PC-9 (cell line): ENCODE measurements at regions not wholly inside any gene's neighbourhood (a gene's known extent, or its start where the extent isn't known, plus 50 kb on each side); places are given as distances from the start of the nearest gene placed in this dataset.

Experiments
- BruUV-seq: library from RNA; stranded (reverse); fragments of 400-500 nt; replicated peaks from 2 replicates; lab custom pipeline; 2021; lab: Mats Ljungman, UMichigan
- CTCF ChIA-PET: fragments of 300-600 bp; sonication (Branson Sonifier 250); formaldehyde crosslinking; loops from one replicate; lab custom pipeline; 2022; ENCODE audit warnings: antibody characterized with exemption; lab: Charles Lee
- POLR2A ChIA-PET: fragments of 300-600 bp; sonication (Branson Sonifier 250); formaldehyde crosslinking; loops from one replicate; lab custom pipeline; 2022; ENCODE audit warnings: antibody characterized with exemption; ENCODE audit not compliant: unreplicated experiment; lab: Charles Lee
- DNase-seq, 2 experiments: peaks; one replicate each; pipeline versions ENCODE4 v3.0.0 to v3.0.0-alpha.2; 2015 to 2022; ENCODE audit warnings: mixed read lengths in 1 of 2
- H2AFZ ChIP-seq: fragments of 200-600 bp; sonication (generic); 2 replicates; pipeline ENCODE4 v1.8.1; 2017; ENCODE audit warnings: antibody characterized with exemption
- H3F3A ChIP-seq: fragments of 200-600 bp; sonication (generic); 2 replicates; pipeline ENCODE4 v1.8.1; 2017; ENCODE audit warnings: antibody characterized with exemption, mild to moderate bottlenecking, low read depth; ENCODE audit not compliant: insufficient read depth
- H3K27ac ChIP-seq: fragments of 200-600 bp; sonication (generic); 2 replicates; pipeline ENCODE4 v1.6.1; 2016; ENCODE audit warnings: mixed run types
- H3K27me3 ChIP-seq: fragments of 200-600 bp; sonication (generic); 2 replicates; pipeline ENCODE4 v1.6.1; 2016; ENCODE audit warnings: low read depth, mixed run types; ENCODE audit not compliant: insufficient read depth
- H3K36me3 ChIP-seq: fragments of 200-600 bp; sonication (generic); 2 replicates; pipeline ENCODE4 v1.6.1; 2016; ENCODE audit warnings: low read depth, mixed run types
- H3K4me1 ChIP-seq: fragments of 200-600 bp; sonication (generic); replicated peaks from 2 replicates; pipeline ENCODE4 v1.6.1; 2016; ENCODE audit warnings: mixed run types; ENCODE audit not compliant: insufficient read depth
- H3K4me2 ChIP-seq: fragments of 200-600 bp; sonication (generic); 2 replicates; pipeline ENCODE4 v1.6.1; 2017; ENCODE audit warnings: mixed run types
- H3K4me3 ChIP-seq: fragments of 200-600 bp; sonication (generic); 2 replicates; pipeline ENCODE4 v1.6.1; 2016; ENCODE audit warnings: mixed run types
- H3K79me2 ChIP-seq: fragments of 200-600 bp; sonication (generic); 2 replicates; pipeline ENCODE4 v1.6.1; 2017; ENCODE audit warnings: low read depth, mixed run types
- H3K9me2 ChIP-seq: fragments of 200-600 bp; sonication (generic); 2 replicates; pipeline ENCODE4 v1.8.1; 2017; ENCODE audit warnings: mild to moderate bottlenecking; ENCODE audit not compliant: insufficient read depth
- H3K9me3 ChIP-seq: fragments of 200-600 bp; sonication (generic); 2 replicates; pipeline ENCODE4 v1.8.1; 2016; ENCODE audit warnings: low read depth; ENCODE audit not compliant: insufficient read depth
- H4K20me1 ChIP-seq: fragments of 200-600 bp; sonication (generic); 2 replicates; pipeline ENCODE4 v1.8.1; 2017; ENCODE audit not compliant: insufficient read depth
- EZH2 ChIP-seq: fragments of 200-600 bp; sonication (generic); IDR thresholded peaks from 2 replicates; pipeline ENCODE4 v1.8.0; 2017; ENCODE audit warnings: antibody characterized with exemption, low read depth
- intact Hi-C: fragments of 100-400 bp; cut with micrococcal nuclease; formaldehyde crosslinking; loops from one replicate; pipeline ENCODE4 v1.10.0; 2022; ENCODE audit not compliant: unreplicated experiment
- TF ChIP-seq, protein P1 (sequence below): fragments of 200-600 bp; sonication (generic); conservative IDR thresholded peaks from 2 replicates; pipeline ENCODE4 v1.6.1; 2017; ENCODE audit warnings: mixed run types, antibody characterized with exemption, mild to moderate bottlenecking, moderate library complexity

DNA sequence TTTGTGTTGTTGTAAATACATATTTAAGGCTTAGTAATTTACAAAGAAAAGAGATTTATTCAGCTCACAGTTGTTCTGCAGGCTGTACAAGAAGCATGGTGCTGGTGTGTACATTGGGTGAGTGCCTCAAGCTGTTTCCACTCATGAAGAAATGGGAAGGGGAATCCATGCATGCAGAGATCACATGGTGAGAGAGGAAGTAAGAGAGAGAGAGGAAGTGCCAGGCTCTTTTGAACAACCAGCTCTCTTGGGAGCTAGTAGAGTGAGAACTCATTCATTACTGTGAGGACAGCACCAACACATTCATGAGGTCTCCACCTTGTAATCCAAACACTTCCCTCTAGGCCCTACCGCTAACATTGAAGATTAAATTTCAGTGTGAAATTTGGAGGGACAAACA, 909.2 kb downstream of the NSUN3 start:
- POLR2A ChIA-PET = no interaction called here
- no peaks in the 10 kb centered on the region; the same call in none of the 2 replicates for H3K9me2 ChIP-seq
- no peaks in the 10 kb centered on the region for H3K9me3 ChIP-seq
- no TSS peak for BruUV-seq
- no peak overlapping the region for H2AFZ ChIP-seq
- H3K36me3 ChIP-seq = no peaks in the 10 kb centered on the region
- CTCF ChIA-PET = no interaction called here
- TF ChIP-seq EZH2 = no peak
- TF ChIP-seq, protein P1, sequence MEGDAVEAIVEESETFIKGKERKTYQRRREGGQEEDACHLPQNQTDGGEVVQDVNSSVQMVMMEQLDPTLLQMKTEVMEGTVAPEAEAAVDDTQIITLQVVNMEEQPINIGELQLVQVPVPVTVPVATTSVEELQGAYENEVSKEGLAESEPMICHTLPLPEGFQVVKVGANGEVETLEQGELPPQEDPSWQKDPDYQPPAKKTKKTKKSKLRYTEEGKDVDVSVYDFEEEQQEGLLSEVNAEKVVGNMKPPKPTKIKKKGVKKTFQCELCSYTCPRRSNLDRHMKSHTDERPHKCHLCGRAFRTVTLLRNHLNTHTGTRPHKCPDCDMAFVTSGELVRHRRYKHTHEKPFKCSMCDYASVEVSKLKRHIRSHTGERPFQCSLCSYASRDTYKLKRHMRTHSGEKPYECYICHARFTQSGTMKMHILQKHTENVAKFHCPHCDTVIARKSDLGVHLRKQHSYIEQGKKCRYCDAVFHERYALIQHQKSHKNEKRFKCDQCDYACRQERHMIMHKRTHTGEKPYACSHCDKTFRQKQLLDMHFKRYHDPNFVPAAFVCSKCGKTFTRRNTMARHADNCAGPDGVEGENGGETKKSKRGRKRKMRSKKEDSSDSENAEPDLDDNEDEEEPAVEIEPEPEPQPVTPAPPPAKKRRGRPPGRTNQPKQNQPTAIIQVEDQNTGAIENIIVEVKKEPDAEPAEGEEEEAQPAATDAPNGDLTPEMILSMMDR = no peak
- no peaks in the 10 kb centered on the region for H3K27me3 ChIP-seq
- DNase-seq = no peak
- H3F3A ChIP-seq = no peaks in the 10 kb centered on the region
- intact Hi-C loops = no loop called here
- no peak overlapping the region for H3K4me2 ChIP-seq
- H3K79me2 ChIP-seq = no peaks in the 10 kb centered on the region
- H3K4me1 ChIP-seq = no peaks in the 10 kb centered on the region
- H3K27ac ChIP-seq = no peak overlapping the region
- no peak overlapping the region for H3K4me3 ChIP-seq
- no peaks in the 10 kb centered on the region; the same call in 1 of the 2 replicates for H4K20me1 ChIP-seq

DNA sequence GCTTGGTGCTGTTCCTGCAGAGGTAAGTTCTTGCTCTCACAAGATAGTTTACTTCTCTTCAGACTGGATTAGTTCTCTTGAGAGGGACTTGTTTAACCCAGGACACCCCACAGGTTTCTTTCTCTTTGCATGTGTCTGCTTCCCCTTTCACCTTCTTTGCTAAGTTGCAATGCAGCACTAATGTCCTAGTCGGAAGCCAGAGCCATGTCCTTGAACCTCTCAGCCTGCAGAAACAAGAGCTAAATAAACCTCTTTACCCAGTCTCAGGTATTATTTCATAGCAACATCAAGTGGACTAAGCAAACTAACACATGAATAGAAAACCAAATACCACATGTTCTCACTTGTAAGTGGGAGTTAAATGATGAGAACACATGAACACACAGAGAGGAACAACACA, 915.2 kb downstream of the NSUN3 start:
- no peak for DNase-seq

DNA sequence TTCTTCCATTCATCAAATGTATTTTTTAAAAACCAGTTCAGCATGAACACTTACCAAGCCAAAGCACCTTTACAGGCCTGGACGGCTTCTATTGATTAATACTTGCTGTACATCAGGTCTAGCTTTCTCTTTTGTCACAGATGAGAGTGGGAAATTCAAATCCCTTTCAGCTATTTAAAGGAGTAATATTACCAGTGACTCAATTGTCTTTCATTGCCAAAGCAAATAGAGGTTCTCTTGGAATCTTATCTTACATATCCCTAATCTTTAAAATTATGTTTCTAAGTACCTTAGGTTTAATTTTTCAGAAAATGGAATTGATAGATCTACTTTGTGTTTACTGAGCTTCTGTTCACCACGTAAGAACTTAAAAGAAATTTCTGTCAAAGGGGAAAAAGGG, 922.9 kb downstream of the NSUN3 start:
- Histone ChIP-seq H3K4me1 (no peaks in the 10 kb centered on the region), H3K9me2 (no peaks in the 10 kb centered on the region), H3K79me2 (no peaks in the 10 kb centered on the region), H3K9me3 (no peaks in the 10 kb centered on the region), H2AFZ (no peak overlapping the region), H3K36me3 (no peaks in the 10 kb centered on the region), H3K27ac (no peak overlapping the region), H3K4me2 (no peak overlapping the region), H3K27me3 (no peaks in the 10 kb centered on the region), H3K4me3 (no peak overlapping the region), H4K20me1 (no peaks in the 10 kb centered on the region), H3F3A (no peaks in the 10 kb centered on the region)
- ChIA-PET POLR2A (no interaction called here), CTCF (no interaction called here)
- intact Hi-C loops = no loop called here
- TF ChIP-seq, protein P1 = no peak
- no peak for TF ChIP-seq EZH2
- BruUV-seq = no TSS peak
- DNase-seq = no peak

More for the DNA sequence above, 915.2 kb downstream of the NSUN3 start:
- Histone ChIP-seq H3K27ac (no peak overlapping the region), H3K9me3 (no peaks in the 10 kb centered on the region), H3K4me1 (no peaks in the 10 kb centered on the region), H3K4me2 (no peak overlapping the region), H2AFZ (no peak overlapping the region), H3K36me3 (no peaks in the 10 kb centered on the region), H3K79me2 (no peaks in the 10 kb centered on the region), H3F3A (no peaks in the 10 kb centered on the region), H4K20me1 (no peaks in the 10 kb centered on the region), H3K4me3 (no peak overlapping the region), H3K9me2 (no peaks in the 10 kb centered on the region; the same call in 1 of the 2 replicates), H3K27me3 (no peaks in the 10 kb centered on the region)
- POLR2A ChIA-PET = no interaction called here
- CTCF ChIA-PET = no interaction called here
- TF ChIP-seq, protein P1 = no peak
- TF ChIP-seq EZH2 = no peak
- BruUV-seq = no TSS peak
- intact Hi-C loops = no loop called here
